Astrocyte of the cerebellum (primary cell): ENCODE measurements at regions not wholly inside any gene's neighbourhood (a gene's known extent, or its start where the extent isn't known, plus 50 kb on each side); places are given as distances from the start of the nearest gene placed in this dataset.

Experiments used
- DNase-seq: peaks from one replicate; pipeline ENCODE4 v3.0.0-alpha.2; 2011; ENCODE audit warnings: low read depth
- H3K4me3 ChIP-seq: 2 replicates; pipeline ENCODE4 v1.5.1; 2011; ENCODE audit warnings: mild to moderate bottlenecking, low read depth, low read length, moderate library complexity
- in situ Hi-C: cut with HindIII; loops from 2 replicates; pipeline ENCODE4 v1.10.0; 2017; ENCODE audit warnings: low sequenced_read_pairs
- TF ChIP-seq, protein P1 (sequence below): IDR thresholded peaks from 2 replicates; pipeline ENCODE4 v1.5.1; 2012; ENCODE audit warnings: low read length, low read depth, moderate library complexity, mild to moderate bottlenecking; ENCODE audit errors: missing control alignments

DNA sequence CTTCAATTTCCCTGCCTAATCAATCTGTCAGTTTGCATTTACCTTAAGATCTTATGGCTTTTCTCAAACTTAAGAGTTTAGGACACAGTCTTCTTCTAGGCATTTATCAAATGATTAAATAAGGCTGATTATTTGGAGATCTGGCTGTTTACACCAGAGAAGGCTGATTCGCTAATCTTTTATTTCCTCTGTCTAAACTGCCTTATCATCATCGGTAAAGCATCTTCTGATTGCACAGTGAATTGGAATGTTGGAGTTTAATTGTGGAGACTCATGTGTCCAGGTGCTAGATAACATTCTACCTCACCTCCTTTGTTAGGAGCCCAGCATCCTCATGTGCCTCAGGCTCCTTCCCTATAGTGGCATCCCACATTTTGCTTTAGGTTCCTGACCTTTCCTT lies 100.3 kb upstream of the DDIT4L start:
- no peak overlapping the region for H3K4me3 ChIP-seq
- TF ChIP-seq, protein P1, sequence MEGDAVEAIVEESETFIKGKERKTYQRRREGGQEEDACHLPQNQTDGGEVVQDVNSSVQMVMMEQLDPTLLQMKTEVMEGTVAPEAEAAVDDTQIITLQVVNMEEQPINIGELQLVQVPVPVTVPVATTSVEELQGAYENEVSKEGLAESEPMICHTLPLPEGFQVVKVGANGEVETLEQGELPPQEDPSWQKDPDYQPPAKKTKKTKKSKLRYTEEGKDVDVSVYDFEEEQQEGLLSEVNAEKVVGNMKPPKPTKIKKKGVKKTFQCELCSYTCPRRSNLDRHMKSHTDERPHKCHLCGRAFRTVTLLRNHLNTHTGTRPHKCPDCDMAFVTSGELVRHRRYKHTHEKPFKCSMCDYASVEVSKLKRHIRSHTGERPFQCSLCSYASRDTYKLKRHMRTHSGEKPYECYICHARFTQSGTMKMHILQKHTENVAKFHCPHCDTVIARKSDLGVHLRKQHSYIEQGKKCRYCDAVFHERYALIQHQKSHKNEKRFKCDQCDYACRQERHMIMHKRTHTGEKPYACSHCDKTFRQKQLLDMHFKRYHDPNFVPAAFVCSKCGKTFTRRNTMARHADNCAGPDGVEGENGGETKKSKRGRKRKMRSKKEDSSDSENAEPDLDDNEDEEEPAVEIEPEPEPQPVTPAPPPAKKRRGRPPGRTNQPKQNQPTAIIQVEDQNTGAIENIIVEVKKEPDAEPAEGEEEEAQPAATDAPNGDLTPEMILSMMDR: no peak
- DNase-seq: no peak
- in situ Hi-C loops: no loop called here

DNA sequence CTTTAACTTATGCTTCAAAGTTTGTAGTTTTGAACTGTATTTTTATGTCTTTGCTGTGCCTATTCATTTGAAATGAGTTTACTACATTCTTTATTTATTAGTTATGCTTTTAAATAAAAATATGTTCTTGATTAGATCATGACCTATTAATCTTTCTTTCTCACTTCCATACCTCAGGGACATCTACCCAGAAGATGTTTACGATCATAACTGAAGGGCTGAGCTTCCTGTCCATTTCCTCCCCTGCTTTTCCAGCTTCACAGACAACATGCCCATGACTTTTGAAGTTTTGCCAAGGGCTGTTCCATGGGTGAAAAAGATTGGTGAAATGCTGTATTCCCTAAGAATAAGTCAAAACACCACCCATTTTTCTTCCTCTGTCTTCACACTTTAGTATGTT lies 99.7 kb upstream of the DDIT4L start:
- in situ Hi-C loops: no loop called here
- TF ChIP-seq, protein P1: no peak
- no peak for DNase-seq
- H3K4me3 ChIP-seq: no peak overlapping the region

DNA sequence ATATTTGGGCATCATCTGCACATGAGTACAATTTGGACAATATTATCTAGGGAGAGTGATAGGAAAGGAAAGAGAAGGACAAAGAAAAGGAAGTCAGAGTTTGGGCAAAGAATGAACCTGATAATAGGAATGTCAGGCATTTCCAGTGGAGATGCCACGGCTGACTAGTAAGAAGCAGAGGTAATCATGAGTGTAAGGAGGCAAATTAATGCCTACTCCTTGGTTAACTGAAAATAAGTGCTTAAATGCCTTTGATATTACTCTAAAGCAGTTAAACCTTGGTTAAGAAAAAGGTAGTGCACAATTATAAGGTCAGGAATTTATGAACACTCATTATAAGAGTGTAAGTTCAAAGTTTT lies 99.2 kb upstream of the DDIT4L start:
- in situ Hi-C loops: no loop called here
- H3K4me3 ChIP-seq: no peak overlapping the region
- TF ChIP-seq, protein P1: no peak
- no peak for DNase-seq

DNA sequence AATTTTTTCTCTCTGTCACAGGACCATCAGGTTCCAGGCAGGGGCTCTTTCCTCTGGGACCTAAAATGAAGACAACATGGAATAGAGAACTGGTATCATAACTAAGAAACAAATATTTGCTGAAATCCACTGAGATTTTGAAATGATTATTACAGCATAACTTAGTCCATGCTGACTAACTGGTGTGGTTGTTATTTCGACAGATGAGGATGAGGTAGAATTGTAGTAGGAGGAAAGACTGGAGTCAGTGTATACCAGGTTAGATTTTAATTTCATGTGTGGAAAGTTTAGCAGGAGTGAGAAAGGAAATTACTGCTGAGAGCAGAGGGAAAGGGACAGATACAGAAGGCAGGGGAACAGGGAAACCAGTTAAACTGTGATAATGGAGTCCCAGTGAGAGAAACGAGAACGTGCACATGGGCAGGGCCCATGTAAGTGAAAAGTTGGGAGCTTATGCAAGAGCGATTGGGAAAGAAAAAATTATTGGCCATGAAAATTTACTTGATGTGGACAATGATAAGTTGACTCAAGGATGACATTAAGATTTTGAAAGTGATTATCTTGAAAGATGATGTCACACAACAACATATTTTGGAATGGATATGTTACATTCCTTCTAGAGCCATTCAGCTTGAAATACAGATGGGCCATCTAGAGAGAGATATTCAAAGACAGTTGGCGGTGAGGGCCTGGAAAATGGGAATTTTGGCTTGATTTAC lies 98.7 kb upstream of the DDIT4L start:
- TF ChIP-seq, protein P1: no peak
- in situ Hi-C loops: no loop called here
- H3K4me3 ChIP-seq: no peak overlapping the region
- no peak for DNase-seq

DNA sequence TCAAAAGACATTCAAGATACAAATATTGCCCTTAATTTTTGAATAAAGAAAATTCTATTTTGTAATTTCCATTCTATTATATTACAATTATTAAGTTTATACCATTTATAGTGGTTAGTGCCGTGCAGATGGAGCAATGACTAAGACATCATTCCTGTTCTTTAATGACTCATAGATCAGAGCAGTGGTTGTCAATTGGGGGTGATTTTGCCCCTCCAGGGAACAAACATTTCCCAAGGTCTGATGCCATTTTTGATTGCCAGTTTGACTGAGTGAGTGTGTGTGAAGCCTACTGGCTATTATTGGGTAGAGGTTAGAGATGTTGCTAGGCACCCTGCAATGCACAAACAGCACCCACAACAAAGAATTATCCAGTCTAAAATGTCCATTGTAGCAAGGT lies 97.9 kb upstream of the DDIT4L start:
- TF ChIP-seq, protein P1: no peak
- in situ Hi-C loops: no loop called here
- no peak overlapping the region for H3K4me3 ChIP-seq
- no peak for DNase-seq

DNA sequence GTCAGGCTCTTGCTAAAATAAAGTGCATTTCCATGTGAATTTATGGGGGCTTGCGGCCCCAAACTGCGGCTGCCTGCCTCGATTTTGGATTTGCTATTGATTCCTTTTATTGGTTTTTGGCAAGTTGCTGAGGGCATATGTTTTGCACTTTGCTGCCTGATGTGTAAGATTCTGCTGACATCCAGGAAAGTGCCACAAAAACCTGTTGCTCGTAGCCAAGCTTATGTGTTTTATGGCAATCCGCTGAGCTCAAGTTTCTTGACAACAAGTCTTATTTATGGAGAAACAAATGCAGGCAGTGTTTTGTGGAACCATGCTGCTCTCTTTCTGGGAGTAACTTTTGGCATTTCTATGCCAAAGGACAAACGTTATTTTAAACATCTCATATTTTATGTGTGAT lies 97.3 kb upstream of the DDIT4L start:
- no peak for DNase-seq
- TF ChIP-seq, protein P1: no peak
- in situ Hi-C loops: no loop called here
- no peak overlapping the region for H3K4me3 ChIP-seq

DNA sequence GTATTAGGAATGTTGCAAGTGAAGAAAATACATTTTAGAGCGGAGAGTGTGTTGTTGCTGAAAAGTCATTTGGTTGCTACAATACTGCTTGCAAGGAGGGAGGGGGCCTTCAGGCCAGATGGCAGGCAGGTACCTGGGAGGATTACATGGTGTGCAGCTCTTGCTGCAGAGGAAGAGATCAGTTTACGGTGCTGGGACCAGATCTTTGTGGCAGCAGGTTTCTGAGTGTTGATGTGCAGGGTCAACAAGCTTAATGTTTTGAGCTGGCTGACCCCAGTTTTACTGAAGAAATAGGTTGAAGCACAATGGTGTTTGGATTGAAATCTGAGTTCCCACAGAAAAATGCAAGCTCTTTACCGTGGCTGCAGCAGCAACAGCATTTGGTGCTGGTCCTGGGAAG lies 96.4 kb upstream of the DDIT4L start:
- in situ Hi-C loops: no loop called here
- TF ChIP-seq, protein P1: no peak
- H3K4me3 ChIP-seq: no peak overlapping the region
- no peak for DNase-seq
